GM19372 (cell line): ENCODE measurements at regions not wholly inside any gene's neighbourhood (a gene's known extent, or its start where the extent isn't known, plus 50 kb on each side); places are given as distances from the start of the nearest gene placed in this dataset.
"Not testable (repeated sequence)": the region's sequence is repeated elsewhere in the genome, so short reads cannot be mapped to it uniquely, and the experiment has no call there.

Source experiments
- ATAC-seq: cut with Tn5 transposase; IDR thresholded peaks from one replicate; pipeline ENCODE4 v1.9.1; 2021; ENCODE audit warnings: mild to moderate bottlenecking, low read depth, moderate library complexity; ENCODE audit not compliant: unreplicated experiment

DNA sequence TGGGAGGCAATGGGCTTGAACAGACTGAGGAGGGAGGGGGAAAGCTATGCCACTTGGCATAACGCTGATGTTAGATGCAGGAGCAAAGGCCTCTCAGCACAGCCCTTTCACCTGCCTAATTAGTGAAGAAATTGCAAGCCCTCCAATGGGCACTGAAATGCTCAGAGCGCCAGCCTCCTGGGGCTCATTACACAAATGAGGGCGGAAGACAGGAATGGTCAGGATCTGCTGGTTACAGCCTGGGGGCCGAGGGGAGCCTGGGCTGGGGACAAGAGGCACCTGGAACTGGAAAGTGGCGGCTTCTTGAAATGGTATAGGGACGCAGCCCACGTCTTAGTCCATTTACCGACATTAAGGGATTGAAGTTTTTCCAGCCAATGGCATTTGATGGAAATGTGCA lies 50.2 kb upstream of the PLET1 start:
- no peak for ATAC-seq

DNA sequence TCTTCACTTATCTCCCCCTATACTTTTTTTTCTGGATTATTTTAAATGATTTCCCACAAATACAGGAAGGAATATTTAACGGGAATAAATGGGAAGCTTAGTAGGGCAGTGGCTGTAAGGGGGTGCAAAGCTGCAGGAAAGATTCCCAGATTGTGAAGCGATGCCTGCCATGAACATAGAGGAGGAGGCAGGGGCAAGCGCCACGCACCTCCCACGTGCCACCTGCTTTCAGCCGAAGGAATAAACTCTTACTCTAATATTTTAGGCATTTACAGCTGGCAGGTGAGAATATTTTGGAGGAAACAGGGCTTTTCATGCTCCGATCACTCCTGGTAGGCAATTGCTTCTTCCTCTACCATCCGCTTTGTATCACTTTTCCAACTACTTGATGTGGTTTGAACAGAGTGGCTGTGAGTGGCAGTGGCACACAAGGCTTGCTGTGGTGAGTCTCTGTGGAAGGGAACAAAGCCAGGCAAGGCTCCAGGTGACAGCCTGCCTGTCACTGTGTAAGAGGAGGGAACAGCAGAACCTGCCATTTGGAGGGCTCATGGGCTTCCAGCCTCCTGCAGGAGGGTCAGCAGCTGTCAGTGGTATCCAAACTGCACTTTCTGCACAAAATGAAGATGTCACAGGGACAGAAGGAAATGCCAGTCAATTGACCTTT lies 54.5 kb upstream of the PLET1 start:
- no peak for ATAC-seq

DNA sequence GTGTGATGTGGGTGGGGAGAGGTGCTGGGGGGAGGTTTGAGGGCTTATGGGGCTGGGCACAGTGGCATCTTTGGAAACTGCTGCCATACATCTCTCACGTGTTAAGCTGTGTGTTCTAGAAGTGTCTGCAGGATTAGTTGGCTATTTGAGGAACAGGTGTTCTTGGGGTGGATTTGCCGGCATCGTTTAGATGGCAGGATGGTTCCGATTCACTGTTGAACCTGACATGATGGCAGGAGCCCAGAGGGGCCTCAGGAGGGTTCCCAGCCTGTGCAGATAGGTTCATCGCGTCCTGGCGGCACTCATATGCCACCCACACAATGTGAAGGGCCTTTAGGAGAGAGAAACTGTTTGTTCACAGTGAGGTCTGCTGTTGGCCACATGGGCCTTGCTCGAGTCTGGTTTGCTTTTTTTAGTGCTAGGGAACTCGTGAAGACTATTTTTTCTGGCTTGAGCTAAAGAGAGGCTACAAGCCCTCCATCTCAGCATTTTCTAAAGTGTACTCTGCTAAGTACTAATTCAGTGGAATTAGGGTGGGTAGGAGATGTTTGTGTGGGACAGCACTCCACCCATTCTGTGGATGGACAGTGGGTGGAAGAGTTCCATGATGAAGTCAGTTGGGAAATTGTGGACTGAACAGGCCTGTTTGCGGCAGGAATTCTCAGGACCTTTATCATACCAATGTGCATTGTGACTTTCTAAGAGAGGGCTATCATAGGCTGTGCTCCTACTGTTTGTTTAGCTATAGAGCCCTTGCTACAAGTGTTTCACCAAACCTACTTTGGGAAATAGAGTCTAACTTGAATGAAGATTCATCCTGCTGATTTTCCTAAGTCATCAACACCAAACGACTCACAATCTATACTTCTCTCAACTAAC lies 55.4 kb upstream of the PLET1 start:
- no peak for ATAC-seq

DNA sequence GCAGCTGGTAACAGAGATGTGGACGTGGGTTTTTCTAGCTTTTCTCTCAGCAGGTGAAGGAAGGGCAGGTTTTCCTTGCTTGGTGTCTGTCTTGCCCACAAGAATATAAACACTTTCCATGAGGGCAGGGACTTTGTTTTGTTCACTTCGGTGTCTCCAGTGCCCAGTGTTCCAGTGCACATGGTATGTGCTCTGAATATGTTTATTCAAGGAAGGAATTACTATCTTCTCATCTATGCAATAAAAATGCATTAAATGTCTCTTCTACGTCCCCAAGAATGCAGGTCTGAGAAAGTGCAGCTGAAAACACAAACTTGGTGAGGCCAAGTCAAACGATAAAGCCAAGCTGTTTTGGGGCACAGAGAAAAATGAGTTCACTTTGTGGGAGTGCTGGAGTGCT lies 56.3 kb upstream of the PLET1 start:
- ATAC-seq, result no peak

DNA sequence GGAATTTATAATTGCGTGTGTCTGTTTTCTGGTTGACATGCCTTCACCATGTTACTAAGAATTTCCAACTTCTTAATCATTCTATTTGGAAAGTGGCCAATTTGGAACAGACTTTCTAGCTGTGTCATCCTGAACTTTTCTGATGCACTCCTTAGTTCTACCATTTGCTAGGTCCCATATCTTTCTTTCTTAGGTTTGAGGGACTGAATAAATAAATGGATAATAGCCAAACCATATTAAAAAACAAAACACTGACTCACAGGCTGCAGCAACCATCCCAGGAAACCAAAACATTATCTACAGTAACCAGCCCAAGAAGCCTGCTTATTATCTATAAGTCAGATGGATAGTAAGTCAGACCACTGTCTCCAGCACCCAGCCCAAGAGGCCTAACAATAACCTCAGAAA lies 57.5 kb upstream of the PLET1 start:
- ATAC-seq, result no peak

DNA sequence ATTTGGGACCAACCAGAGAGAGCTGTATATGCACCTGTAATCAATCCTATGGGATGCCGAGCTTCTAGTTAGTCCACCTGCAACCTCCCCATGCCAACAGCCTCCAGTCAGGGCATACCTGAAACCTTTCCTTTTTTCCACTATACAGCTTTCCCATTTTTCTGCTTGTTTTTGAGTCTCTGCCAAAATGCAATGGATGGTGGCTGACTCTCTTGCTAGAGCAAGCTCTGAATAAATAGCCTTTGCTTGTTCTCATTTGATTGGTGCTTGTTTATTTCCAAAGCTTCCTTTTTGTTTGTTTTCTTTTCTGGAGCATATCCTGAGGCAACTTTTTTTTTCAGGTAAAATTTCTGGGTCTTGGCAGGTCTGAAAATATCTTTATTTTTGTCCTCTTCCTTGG lies 58.0 kb upstream of the PLET1 start:
- ATAC-seq, result no peak

DNA sequence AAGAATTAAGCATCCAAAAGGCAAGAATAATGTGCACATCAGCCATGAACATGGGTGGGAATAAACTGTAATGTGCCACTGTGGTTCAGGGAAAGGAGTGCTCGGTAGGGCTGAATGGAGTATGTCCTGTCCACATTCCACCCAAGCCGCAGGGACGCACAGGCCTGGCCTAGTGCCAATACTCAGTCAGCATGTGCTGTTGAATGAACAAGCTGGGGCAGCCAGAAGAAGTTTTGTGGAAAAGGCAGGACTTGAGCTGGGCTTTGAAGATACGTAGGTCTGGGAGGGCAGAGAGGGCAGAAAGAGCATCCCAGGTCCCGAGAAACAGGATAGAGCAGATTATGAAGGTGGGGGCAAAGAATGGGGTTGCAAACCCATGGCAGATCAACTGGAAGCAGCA lies 60.0 kb upstream of the PLET1 start:
- ATAC-seq, result no peak

DNA sequence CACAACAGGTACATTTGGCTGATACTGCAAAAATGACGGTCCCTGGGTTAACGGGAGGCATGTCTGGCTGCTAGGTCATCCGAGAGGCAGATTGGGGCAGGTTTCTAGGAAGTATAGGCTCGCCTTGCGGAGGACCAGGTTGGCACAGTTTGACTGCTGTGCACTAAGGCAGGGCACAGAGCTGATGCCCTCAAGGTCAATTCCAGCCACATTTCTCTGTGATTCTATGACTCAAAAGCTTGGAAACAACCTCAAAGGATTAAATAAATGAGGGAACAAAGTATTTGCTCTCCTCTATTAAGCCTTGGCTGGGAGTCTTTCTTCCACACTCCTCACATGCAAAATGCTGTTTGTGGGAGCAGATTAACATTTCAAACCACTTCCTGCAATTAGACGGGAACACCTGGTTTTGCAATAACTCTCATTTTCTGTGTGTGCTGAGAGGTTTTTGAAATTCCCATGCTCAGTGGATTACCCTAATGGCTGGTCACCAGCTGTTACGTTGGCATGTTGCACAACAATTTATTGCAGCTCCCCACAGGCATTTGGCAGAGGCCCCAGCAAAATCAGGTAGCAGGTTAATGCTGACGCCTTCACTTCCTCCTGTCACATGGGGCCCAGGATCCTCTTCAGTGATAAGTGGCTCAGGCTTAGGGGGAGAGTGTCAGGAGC lies 61.0 kb upstream of the PLET1 start:
- no peak for ATAC-seq

DNA sequence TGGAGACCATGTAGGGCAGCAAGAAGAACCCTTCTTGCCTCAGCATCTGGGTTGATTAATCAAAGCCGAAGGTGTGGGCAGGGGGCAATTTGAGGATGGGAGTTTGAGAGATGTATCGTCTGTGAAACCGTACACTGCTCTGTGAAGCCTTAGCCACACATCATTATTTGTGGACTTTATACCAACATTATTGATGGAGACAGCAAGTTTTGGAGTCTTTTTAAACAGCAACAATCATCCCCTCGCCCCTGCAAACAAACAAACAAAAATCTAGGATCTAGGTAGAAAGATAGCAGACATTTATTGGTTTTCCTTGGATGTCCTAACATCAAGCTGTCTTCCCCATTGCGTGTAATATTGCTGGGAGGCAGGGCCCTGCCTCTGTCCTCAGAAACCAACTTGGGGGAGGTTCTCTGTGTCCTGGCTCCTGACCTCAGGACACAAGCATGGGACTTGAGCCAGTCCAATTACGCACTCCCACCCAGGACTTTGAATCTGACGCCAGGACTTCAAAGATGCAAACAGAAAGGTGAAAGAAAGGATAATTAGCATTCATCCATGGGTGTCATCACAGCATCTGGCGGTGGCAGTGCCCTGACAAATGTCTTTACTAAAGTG lies 61.6 kb upstream of the PLET1 start:
- ATAC-seq, result no peak

DNA sequence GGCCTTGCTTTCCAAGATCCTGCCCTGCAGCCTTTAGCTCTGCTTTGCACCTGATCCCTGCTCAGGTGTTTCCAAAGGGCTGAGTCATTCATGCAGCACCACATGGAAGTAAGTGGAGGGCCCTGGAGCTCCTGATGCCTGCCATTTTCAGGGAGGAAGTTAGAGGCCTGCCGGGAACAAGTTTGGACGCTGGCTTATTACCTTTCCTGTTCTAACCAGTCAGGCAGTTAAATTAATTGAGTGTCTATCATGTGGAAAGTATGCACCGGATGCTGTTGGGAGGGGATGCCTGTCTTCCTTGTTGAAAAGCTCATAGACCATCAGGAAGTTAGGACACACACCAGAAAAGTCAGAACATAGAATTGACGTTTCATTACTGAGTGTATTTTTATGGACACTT lies 73.7 kb upstream of the PLET1 start:
- no peak for ATAC-seq

DNA sequence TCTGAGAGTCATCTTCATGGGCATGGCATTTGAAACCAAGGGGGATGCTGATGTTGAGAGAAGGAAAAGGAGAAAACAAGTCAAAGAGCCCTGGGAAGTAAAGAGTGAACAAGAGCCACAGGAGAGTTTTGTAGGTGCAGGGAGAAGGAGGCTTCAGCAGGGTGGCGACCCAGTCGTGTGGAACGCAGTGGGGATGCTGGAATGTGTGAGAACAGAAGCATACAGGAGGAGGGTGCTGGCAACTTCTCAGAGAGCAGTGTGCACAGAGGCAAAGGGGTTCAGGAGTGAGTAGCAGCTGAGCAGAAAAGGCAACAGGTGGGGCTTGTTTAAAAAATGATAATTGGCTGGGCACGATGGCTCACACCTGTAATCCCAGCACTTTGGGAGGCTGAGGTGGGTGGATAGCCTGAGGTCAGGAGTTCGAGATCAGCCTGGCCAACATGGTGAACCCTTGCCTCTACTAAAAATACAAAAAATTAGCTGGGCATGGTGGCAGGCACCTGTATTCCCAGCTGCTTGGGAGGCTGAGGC lies 75.8 kb upstream of the PLET1 start:
- ATAC-seq, result no peak

DNA sequence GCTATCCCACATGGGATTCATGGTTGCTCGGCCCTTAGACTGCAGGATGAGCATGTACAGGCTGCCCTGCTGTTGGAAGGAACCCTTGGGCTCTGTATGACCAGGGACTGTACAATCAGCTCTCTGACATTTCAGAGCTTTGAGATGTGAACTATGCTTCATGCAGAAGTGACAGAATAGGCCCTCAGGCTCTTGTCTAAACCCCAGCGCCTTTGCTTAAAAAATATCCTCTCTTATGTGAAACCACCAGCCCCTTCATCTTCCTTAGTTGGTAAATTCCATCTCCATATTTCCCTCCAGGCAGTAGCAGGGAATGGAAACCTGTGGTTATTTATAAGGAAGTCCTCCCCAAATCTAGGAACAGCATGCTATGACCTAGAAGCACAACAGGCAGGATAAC lies 78.9 kb upstream of the PLET1 start:
- ATAC-seq, result no peak

DNA sequence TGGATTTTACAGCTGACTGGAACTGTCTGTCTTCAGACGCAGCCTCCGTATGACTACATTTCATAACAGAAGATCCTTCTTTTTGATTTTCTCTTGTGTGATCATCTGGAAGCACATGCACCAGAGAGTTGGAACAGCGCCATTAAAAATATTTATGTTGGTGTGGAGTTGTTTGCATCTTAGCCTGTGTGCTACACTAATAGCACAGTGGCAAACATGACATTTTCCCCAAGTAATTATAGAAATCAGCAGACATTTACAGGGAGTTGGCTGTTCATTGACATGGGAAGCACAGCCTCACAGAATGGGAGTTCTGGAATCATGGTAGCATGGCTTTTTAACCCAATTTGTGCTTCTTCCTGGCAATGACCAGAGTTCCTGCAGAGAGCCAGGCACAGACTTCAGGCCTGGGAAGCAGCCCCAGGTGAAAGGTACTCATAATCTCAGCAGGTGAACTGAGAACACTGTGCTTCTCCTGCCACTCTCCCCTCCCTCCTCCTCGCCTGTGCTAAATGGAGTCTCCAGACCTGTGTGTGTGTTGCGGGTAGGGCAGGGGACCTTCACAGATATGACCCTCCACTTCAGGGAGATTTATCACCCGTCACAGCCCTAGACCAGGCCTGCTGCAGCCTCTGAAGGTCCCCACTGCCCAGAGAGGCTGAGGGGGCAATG lies 82.8 kb upstream of the PLET1 start:
- no peak for ATAC-seq

DNA sequence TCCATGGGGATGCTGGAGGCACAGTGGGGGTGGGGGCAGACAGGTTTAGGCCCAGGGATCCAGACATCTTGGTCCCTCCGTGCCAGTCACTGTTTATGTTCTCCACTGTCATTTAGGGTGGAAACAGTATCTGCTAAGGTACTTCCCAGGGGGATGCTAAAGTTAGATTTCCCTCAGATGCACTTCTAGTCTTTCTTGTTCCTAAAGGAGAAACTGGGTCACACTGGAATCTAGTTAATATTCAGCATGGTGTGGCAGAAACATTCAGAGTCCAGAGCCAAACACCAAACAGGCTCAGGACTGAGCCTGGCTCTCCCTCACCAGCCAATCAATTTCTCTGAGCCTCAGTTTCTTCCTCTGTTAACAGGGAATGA lies 83.4 kb upstream of the PLET1 start:
- ATAC-seq, result no peak

DNA sequence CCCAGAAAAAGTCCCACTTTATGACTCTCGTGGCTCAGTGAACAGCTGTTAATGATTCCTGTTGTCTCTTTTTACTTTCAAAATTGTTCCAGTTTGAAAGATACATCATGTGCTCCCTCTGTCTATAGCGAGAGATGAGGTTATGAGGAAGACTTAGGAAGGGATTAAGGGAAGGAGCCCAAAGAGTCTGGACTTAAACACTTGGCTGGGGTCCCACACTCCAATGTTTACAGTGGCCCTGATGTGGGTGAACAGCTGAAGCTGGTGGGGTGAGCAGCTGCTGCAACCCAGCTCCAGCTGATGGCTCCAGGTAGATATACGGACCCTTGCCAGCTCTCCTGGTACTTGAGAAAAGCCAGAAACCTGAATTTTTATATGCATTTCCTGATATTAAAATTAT lies 84.5 kb upstream of the PLET1 start:
- no peak for ATAC-seq

DNA sequence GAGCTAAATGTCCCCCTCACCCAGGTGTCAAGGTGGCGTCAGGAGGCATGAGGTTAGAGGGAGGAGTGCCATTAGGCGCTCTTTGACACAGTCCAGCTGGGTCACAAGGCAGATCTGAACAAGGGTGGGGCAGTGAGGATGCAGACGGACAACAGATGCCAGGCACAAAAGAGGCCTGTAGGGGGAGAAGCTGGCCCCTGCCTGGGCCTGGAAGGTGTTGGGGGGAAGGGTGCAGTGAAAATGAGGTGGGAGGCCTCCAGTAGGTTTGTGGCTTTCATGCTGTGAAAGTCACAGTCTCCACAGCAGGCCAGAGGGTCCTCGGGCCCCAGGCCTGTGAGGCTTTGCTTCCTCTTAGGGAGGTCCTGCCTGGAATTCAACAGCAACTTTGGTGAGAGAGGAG lies 85.0 kb upstream of the PLET1 start:
- no peak for ATAC-seq

DNA sequence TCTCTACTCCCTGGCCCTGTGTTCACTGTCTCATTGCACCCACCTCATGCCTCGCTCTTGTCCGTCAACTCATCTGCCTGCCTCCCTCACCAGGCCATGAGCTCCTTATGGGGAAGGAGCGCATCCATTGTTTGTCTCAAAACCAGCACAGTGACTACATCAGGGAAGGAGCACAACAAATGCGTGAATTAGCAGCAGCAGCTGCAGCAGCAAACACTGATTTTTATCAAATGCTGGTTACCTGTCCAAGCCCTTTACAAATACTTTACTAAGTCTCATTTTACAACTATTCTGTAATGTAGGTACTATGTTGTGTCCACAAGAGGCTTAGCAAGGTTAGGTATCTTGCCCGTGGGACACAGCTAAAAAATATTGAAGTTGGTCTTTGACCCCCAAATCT lies 85.9 kb upstream of the PLET1 start:
- ATAC-seq, result no peak

DNA sequence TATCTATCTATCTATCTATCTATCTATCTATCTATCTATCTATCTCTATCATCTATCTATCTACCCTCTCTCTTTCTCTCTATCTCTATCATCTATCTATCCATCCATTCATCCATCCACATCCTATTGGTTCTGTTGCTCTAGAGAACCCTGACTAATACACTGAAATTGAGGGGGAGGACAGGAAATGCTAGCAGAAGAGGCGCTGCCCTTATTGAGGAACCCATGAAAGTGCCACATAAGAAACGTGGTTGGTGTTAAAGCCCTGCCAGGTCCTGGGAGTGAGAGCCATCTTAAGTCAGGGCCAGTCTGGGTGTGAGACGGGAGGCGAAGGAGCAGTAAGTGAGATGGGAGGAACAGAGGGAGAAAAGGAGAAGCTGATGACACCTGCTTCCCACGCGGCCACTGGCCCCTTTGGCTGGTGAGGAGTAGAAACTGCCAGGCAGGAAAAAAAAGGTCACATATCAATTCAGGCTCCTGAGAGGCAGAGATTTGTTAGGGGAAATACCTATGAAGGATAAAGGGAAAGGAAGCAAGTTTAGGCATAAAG lies 87.9 kb upstream of the PLET1 start:
- ATAC-seq, result no peak

DNA sequence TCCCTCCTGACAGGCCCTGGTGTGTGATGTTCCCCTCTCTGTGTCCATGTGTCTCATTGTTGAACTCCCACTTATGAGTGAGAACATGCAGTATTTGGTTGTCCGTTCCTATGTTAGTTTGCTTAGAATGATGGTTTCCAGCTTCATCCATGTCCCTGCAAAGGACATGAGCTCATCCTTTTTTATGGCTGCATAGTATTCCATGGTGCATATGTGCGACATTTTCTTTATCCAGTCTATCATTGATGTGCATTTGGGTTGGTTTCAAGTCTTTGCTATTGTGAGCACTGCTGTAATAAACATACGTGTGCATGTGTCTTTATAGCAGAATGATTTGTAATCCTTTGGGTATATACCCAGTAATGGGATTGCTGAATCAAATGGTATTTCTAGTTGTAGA lies 90.8 kb upstream of the PLET1 start:
- not testable (repeated sequence) for ATAC-seq

DNA sequence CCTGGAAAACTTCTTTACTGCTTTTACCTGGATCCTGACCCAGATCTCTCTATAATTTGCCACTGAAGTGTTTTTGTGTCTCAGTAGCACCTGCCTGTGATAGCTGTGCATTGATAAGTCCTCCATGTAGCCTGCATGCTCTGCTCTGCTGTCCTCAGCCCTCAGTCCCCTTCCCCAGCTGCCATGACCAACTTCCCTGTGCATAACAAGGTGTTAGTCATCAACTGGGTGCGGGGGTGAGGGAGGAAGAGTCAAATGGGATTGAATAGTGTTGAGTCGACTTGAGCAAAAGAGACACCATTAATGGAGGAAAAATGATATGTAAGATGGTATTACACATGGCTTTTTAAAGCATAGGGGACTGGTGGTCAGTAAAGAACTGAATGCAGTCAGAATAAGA lies 92.2 kb upstream of the PLET1 start:
- no peak for ATAC-seq
